HG02885 (cell line): ENCODE measurements at regions not wholly inside any gene's neighbourhood (a gene's known extent, or its start where the extent isn't known, plus 50 kb on each side); places are given as distances from the start of the nearest gene placed in this dataset.

Experiments
- ATAC-seq: cut with Tn5 transposase; IDR thresholded peaks from one replicate; pipeline ENCODE4 v1.9.1; 2021; ENCODE audit warnings: mild to moderate bottlenecking; ENCODE audit not compliant: unreplicated experiment, poor library complexity

DNA sequence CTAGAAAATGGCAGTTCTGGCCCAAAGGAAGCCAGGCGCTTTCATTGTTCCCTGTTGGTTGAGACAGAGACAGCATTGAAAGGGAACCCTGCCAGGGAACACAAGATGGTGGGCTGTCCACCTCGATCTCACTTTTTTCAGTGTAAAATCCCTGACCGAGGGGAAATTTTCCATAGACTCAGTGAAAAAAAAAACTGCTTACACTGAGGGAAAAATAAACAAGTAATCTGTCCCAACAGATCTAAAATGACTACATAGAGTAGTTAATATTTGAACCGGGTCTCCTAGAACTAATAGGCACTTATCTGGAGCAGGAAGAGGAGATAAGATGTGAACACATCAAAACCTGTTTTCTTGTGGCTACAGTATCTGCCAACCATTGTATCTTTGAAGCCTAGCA, 763.4 kb upstream of the GOLIM4 start:
- ATAC-seq = no peak

DNA sequence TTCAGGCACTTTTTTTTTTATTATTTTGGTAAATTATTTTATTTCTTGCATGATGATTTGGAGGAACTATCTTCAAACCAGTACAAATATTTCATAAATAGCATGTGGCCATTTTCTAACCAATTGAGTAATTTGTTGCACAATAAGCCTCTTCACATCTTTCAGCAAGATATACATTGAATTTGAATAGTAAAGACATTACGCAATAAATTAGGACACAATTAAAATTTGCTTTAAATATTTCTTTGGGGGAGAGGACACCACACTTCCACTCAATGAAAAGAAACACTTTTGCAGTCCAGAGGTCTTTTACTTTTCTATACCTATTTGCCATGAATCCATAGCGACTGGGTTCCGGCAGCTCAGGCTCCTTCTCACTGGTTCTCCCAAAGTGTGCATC, 762.6 kb upstream of the GOLIM4 start:
- ATAC-seq = no peak

DNA sequence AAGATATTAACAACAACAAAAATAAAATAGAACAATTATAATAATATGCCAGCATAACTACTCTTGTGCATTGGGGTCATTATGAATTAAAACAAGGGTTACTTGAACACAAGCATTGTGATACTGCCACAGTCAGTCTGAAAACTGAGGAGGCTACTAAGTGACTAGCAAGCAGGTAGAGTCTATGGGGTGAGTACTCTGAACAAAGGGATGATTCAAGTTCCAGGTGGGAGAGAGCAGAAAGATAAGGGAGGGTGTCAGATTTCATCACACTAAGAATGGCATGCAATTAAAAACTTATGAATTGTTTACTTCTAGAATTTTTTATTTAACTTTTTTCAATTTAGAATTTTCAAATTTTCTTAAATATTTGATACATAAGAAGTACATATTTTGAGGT, 754.4 kb upstream of the GOLIM4 start:
- no peak for ATAC-seq

DNA sequence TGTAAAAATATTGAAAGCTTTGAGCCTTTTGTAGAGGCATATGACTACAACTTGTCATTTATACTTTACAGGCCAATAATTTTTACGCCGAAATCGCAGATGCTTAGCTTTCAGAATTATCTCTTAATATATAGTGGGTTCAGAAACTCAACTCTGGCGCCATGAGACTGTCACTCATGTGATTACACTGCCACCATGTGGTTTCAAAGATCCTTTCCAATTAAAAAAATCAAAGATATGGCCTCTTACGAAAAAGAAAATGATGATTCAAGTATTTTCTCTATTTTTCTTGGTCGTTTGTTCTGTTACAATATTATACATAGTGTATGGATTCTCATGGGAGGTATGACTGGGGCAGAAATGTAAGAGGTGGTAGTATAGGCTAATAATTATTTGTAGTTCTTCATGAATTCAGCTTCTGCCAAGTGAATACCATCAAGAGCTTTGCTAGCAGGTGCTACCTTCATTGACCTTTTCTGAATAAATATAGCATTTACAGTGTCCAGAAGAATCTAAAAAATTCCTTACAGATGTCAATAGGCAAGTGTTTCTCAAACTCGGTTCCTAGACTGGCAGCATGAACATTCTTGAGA, 751.7 kb upstream of the GOLIM4 start:
- ATAC-seq = peak; percentile 83

DNA sequence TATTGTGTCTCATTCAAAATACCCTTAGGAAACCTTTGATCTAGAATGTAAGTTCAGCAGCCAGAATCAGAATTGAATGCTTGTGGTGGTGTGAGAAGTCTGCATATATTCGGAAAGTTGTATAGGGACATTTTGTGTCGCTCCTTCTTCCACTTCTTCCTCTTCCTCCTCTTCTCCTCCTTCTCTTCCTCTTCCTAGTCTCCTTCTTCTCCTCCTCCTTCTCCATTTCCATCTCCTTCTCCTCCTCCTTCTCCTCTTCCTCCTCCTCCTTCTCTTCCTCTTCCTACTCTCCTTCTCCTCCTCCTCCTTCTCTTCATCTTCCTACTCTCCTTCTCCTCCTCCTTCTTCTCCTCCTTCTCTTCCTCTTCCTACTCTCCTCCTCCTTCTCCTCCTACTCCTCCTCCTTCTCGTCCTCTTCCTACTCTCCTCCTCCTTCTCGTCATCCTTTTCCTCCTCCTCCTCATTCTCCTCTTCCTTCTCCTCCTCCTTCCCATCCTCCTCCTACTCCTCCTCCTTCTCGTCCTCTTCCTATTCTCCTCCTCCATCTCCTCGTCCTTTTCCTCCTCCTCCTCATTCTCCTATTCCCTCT, 749.3 kb upstream of the GOLIM4 start:
- no peak for ATAC-seq

DNA sequence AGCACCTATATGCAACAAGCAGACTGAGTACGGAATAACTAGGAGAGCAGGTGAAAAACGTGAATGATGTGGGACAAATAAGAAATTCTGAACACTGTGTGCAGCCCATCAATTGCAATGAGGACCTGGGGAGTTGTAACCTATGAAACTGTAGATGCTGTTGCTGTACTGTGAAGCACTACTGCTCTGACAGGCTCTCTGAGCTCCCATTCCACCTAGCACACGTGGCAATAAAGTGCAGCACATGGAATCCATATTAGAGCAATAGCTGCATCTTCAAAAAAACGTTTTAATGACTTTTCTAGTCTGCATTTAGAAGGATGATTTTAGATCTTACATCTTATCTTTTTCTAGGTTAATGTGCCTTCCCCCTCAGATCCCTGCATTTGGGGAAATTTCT, 748.7 kb upstream of the GOLIM4 start:
- no peak for ATAC-seq

DNA sequence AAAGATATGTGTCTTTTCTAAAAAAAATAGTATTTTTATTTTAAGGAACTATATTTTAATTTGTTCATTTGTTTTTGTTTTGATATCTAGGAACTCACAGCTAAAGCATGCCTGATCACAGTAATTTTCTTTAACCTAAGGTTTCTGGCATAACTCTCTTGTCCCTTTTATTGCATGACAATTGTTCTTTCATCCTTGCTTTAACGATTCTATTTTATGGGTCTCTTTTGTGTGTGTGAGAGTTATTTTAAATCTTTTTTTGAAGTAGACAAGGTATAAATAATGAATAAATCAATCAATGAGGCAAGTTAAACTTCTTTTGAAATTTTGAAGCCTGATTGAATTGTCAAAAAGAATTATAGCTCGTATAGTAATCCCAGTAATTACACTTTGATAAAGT, 747.8 kb upstream of the GOLIM4 start:
- ATAC-seq = no peak

DNA sequence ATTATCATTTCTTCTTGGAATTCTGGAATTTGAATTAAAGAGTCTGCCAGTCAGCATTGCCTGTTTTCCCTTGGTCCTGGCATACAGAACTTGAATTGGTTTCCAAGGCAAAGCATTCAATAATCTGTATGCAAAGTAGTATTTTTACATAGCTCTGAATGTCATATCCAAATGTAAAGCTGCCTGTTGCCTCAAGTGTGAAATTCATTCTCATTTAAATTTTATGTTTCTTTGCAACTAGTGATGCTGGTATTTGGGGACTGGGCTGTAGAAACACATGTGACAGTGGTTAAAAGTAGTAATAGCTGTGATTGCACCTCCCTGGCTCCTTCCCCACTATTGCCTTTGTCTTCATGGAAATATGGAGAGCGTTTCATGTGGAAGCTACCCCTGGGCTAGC, 743.9 kb upstream of the GOLIM4 start:
- ATAC-seq = no peak

DNA sequence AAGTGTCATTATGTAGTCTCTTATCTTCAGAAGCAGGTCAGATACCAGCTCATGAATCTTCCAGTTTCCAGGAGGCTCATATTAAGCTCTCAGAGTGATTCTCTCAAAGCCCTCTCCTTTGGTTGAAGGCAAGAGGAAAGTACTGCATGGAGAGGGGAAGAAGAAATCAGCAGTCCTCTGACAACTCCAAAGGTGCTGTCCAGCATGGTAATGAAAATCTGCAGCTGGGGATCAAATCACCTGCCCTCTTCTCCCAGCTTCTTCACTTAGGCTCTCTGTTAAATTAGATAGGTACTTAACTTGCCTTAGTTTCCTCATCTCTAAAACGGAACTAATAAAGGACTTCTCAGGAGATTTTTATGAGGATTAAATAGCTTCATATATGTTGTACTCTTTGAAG, 738.8 kb upstream of the GOLIM4 start:
- ATAC-seq = no peak

DNA sequence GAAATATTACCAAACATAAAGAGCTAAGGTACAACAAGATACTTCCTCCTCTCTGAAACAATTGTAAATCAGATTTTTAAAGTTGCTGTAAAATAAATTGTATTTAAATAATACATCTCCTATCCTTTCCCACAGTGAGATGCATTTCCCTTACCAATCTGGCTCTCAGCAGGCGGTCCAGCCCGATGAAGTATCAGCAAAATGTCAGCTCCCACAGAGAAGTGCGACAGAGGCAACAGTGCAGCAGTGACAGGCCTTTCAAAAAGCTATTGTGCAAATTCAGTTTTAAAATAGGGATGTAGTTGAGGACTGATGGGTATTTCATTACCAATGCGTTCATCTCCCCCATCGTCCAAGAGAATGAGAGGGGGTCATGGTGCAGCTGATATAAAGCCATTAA, 733.2 kb upstream of the GOLIM4 start:
- ATAC-seq = no peak

DNA sequence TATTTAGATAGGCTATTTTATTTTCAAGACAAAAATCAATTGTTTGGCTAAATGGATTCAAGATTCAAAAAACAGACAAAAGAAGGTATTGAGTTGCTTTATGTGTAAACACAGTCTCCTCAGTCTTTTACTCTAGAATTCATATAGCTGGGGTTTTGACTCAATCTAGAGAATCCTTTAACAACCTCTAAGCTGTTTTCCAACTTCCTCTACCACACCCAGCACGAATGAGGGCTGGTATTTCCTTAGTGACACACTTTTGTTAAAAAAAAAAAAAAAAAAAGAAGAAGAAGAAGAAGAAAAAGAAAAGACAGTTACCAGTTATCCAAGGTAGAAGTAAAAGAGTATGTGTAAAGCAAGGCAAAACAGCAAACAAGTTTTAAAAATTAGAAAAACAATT, 732.8 kb upstream of the GOLIM4 start:
- ATAC-seq = no peak

DNA sequence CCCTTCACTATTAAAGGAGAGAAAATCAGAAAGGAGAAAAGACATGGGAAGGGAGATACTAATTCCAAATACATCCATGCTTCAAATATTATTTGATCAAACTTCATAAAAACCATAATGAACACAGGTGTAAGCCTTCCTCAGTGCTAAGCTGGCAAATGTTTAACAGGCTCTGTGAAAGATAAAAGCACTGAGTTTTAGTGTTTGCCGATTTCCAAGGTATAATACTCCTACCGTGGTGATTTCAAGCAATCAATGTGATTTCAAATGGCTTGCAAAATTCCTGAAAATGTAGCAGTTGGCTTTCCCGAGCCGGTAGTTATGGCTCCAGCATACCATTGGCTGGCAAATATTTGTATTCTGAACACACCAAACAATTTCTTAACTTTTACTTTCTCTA, 732.3 kb upstream of the GOLIM4 start:
- no peak for ATAC-seq

DNA sequence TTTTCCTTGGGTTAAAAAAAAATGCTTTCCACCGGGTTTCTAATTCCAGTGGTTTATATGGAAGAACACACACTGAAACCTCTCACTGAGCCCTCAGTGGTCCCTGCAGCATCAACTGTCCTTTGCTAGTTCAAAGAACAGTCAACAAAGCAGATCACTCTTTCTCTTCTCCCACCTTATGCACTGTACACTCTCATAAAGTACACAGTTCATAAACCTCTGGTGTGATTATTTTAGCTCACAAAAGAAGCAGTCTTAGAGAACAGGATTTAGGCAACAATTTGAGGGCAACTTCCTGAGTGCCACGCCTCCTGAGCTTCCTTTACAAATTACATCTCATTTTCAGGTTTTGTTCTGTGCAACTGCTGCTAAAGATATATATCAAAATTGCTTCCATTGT, 728.4 kb upstream of the GOLIM4 start:
- ATAC-seq = no peak

DNA sequence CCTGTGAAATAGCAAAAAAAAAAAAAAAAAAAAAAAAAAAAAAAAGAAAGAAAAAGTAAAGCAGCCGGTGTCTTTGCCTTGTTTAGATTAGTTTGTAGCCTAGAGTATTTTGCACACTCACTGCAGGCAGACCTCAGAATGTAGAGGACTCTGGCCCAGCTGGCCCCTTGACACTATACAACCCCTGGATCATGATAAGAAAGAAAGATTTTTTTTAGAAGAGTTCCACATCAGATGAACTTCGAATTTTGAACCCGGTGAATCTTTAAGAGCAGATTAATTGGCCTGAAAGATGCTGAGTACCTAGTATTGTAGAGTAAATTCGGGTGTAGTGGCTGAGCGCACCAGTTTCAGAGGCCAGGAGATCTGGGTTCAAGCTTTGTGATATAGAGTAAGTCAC, 727.7 kb upstream of the GOLIM4 start:
- ATAC-seq = no peak

DNA sequence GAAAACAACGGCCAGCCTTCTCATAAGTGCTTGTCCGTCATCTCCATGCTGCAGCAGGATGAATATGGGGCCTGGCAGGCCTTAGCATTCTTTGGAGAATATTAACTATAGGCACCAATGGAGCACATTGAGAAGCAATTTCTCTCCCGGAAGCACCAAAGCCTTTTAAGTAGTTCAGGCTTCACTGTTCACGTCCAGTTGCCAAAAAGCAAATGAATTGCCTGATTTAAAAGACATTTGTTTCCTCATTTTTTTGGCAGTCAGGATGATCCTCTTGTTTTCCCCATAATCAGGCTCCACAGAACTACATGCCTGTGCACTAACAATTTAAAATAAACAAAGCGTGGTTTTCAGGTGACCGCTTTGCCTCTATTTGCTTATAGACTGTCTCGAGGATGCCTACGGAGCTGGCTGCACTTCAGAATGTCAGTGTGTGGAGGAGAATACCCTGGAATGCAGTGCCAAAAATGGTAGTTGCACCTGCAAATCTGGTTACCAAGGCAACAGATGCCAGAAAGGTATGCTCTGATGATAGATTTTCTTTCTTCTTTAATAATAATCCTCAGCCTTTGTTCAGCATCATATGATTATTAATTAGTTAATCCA, 725.2 kb upstream of the GOLIM4 start:
- no peak for ATAC-seq

DNA sequence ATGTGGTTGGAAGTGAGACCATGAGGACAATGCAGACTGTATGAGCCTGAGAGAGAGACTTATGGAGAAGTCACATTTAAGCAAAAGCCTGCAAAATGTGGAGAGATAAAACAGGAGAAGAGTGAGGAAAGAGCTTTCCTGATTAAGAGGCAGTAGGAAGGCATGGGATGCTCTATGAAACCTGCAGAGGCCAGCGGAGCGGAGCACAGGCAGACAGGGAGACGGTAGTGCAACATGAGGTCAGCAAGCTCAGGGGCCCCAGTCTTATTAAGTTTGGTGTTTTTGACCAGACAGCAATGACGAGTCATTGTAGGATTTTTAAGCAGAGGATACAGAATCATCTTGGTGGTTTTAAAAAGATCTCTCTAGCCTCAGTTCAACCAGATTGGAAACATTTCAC, 721.5 kb upstream of the GOLIM4 start:
- ATAC-seq = no peak

DNA sequence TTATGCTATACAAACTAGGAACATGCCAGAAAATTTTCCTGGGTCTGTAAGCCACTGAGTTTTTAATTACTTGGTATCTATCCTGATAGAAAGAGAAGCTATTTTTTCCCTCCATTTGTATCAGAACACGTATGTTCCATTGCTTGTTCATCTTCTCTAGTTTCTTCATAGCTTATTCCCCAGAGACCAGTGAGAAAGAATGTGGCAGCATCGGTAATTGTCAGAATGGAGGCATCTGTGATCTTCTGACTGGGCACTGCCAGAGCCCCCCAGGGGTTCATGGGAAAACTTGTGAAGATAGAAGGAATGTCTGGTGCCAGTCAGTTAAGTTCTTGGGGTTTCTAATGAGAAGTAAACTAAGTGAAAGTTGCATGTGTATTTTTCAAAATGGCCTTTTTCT, 720.2 kb upstream of the GOLIM4 start:
- no peak for ATAC-seq

DNA sequence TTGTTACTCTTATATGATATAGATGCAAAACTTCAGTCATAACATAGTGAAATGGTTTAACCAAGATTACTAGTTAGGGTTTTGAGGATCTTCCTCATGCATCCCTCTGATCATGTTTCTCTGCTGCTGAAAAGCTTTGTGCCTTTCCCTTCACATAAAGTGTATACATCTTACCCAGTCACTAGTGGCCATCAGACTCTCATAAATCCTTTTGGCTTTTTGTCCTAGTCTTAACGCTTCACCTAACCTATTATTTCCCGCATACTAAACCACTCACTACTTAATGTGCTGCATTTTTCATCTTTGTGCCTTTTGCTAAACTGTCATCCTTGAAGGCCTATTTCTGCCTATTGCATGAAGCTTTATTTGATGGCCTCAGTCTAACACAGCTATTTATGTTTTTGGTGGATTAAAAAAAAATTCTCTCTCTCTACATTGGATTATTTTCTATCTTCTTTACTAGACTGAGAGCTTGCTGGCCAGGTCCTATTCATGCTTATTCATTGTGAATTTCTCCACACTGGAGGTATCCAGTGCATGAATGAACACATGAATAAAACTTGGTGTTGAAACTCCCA, 717.6 kb upstream of the GOLIM4 start:
- no peak for ATAC-seq

DNA sequence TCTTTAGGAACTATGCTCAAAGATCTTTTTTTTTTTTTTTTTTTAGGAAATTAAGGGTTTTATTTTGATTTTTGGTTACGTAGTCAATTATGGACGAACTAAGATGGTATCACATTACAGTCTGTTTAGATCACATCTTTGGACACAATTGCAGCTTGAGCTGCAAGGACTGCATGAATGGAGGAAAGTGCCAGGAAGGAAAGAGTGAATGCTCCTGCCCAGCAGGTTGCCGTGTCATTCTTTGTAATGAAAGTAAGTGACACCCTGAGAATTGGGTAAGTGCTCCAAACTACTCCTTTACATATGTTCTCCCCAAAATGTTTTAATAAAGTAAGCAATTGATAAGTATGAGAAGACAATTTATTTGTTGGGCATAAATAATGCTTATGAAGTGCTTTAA, 716.5 kb upstream of the GOLIM4 start:
- ATAC-seq = no peak

DNA sequence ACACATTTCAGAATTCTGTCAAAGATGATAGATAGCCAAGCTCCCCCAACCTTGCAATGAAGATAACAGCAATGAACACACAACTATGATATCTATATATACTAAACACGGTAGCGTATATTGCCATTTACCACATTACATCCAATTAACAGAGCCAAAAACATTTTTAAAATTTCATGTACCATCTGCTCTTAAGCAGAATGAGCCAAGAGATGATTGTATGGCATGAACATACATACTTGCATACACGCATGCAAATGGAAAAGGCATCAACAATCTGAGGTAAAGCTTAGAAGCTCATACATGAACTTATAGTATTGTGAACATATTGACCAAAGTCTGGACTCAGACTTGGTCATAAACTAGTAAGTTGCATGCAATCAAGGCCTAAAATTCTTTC, 712.9 kb upstream of the GOLIM4 start:
- no peak for ATAC-seq

DNA sequence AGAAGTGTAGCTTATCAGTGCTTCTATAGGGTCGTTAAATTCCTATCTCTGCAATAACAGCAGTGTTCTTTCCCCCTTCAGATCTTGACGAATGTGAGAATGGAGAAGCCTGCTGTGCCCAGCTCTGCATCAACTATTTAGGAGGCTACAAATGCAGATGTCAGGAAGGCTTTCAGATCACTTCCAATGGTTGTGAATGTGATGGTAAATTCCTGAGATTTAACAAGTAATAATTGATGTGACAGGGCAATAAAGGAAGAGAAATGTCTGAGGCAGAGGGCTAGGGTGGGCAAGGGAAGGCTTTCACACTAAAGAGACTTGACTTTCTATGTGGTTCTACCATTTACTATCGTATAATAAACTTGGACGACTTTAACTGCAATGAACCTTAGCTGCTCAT, 711.7 kb upstream of the GOLIM4 start:
- ATAC-seq = no peak

DNA sequence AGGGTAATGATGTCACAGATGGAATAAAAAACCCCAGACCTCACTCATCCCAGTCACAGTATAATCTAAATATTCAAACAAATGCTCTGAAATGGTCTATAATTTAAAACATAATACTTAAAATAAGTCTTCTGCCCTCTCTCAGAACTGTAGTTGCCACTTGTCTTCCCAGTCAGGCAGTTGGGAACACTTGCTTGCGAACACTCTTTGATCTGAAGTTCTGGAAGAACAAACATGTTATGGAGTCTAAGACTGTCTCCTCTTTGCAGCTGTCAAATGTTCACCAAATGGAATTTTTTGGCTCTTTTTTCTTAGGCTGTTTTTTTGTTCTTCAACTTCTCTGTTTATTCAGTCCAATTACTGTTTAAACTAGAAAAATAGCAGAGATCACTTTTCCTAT, 711.1 kb upstream of the GOLIM4 start:
- ATAC-seq = no peak
